HL-60 (cell line): ENCODE measurements at regions not wholly inside any gene's neighbourhood (a gene's known extent, or its start where the extent isn't known, plus 50 kb on each side); places are given as distances from the start of the nearest gene placed in this dataset.
A peak's percentile ranks its signal among the peaks of the same experiment; 100 is the strongest.

Source experiments
- DNase-seq, 2 experiments: peaks; one replicate each; pipeline ENCODE4 v3.0.0-alpha.2; 2010 to 2020; ENCODE audit warnings: low read depth in 1 of 2, low spot score in 1 of 2
- H3K27ac ChIP-seq: fragments of 250-450 bp; sonication (Bioruptor Pico); replicated peaks from 2 replicates; pipeline ENCODE4 v1.5.1; 2020; ENCODE audit warnings: mild to moderate bottlenecking, moderate library complexity
- H3K27me3 ChIP-seq: fragments of 250-450 bp; sonication (Bioruptor Pico); 2 replicates; pipeline ENCODE4 v1.5.1; 2021; ENCODE audit warnings: mild to moderate bottlenecking, moderate library complexity; ENCODE audit not compliant: insufficient read depth, poor library complexity, severe bottlenecking
- H3K4me3 ChIP-seq: replicated peaks from 2 replicates; pipeline ENCODE4 v1.5.1; 2011; ENCODE audit warnings: mild to moderate bottlenecking, control low read depth, low read length; ENCODE audit not compliant: insufficient read depth
- GABPA ChIP-seq: IDR thresholded peaks from 2 replicates; pipeline ENCODE4 v1.6.1; 2012; ENCODE audit warnings: low read depth
- POLR2AphosphoS5 ChIP-seq: IDR thresholded peaks from 2 replicates; pipeline ENCODE4 v1.6.1; 2012; ENCODE audit warnings: low read depth
- SPI1 ChIP-seq: IDR thresholded peaks from 2 replicates; pipeline ENCODE4 v1.6.1; 2012; ENCODE audit warnings: low read depth, mild to moderate bottlenecking, borderline replicate concordance
- TF ChIP-seq, protein P1 (sequence below): IDR thresholded peaks from 2 replicates; pipeline ENCODE4 v1.6.1; 2012; ENCODE audit warnings: low read depth; ENCODE audit not compliant: insufficient replicate concordance
- TF ChIP-seq, protein P2 (sequence below): IDR thresholded peaks from one replicate; pipeline ENCODE4 v1.5.1; 2011; ENCODE audit warnings: low read length, control low read depth, inconsistent platforms; ENCODE audit not compliant: insufficient read depth

DNA sequence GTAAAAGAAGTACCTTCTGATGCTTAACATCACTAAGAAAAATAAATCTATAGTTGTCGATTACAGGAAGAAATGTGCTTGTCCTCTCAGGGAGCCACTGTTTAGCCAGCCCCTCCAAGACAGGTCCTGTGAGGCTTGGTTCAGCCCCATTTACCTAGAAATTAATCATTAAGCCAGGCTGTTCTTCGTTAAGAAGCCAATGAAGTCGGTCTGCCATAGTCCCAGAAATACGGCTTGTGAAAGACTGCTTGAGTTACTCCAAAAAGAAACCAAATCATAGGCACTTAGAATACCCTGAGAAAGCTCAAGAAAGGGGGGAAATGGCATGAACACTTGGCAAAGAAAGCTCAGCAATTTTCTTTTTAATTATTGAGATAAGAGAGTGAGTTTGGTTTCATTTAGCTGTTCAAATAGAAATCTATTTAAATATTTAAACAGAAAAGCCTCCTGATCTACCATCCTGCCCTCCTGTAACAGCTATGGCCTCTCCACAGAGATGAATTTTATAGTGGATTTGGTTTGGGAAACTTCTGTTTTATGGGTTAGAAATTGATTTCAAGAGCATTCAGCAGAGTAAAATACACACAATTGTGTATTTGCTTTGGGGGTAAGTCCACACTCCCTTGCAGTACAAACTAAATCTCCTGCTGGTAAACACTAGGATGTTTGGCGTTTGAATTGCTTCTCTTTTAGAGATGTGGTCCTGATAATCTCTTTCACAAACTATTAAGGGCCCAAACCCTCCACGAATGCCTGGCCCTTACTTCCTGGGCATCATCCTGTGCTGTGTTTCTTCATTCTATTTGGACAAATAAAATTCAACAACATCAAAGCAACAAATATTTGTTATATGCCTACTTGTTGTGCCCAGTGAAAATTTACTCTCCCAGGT is 234.4 kb downstream of the SEC23A start:
- Histone ChIP-seq H3K4me3 (no peak overlapping the region), H3K27me3 (no peaks in the 10 kb centered on the region), H3K27ac (no peak overlapping the region)
- TF ChIP-seq, protein P1, sequence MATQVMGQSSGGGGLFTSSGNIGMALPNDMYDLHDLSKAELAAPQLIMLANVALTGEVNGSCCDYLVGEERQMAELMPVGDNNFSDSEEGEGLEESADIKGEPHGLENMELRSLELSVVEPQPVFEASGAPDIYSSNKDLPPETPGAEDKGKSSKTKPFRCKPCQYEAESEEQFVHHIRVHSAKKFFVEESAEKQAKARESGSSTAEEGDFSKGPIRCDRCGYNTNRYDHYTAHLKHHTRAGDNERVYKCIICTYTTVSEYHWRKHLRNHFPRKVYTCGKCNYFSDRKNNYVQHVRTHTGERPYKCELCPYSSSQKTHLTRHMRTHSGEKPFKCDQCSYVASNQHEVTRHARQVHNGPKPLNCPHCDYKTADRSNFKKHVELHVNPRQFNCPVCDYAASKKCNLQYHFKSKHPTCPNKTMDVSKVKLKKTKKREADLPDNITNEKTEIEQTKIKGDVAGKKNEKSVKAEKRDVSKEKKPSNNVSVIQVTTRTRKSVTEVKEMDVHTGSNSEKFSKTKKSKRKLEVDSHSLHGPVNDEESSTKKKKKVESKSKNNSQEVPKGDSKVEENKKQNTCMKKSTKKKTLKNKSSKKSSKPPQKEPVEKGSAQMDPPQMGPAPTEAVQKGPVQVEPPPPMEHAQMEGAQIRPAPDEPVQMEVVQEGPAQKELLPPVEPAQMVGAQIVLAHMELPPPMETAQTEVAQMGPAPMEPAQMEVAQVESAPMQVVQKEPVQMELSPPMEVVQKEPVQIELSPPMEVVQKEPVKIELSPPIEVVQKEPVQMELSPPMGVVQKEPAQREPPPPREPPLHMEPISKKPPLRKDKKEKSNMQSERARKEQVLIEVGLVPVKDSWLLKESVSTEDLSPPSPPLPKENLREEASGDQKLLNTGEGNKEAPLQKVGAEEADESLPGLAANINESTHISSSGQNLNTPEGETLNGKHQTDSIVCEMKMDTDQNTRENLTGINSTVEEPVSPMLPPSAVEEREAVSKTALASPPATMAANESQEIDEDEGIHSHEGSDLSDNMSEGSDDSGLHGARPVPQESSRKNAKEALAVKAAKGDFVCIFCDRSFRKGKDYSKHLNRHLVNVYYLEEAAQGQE: no peak
- TF ChIP-seq GABPA (no peak), POLR2AphosphoS5 (no peak), SPI1 (no peak)
- TF ChIP-seq, protein P2, sequence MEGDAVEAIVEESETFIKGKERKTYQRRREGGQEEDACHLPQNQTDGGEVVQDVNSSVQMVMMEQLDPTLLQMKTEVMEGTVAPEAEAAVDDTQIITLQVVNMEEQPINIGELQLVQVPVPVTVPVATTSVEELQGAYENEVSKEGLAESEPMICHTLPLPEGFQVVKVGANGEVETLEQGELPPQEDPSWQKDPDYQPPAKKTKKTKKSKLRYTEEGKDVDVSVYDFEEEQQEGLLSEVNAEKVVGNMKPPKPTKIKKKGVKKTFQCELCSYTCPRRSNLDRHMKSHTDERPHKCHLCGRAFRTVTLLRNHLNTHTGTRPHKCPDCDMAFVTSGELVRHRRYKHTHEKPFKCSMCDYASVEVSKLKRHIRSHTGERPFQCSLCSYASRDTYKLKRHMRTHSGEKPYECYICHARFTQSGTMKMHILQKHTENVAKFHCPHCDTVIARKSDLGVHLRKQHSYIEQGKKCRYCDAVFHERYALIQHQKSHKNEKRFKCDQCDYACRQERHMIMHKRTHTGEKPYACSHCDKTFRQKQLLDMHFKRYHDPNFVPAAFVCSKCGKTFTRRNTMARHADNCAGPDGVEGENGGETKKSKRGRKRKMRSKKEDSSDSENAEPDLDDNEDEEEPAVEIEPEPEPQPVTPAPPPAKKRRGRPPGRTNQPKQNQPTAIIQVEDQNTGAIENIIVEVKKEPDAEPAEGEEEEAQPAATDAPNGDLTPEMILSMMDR: no peak
- DNase-seq: no peak

DNA sequence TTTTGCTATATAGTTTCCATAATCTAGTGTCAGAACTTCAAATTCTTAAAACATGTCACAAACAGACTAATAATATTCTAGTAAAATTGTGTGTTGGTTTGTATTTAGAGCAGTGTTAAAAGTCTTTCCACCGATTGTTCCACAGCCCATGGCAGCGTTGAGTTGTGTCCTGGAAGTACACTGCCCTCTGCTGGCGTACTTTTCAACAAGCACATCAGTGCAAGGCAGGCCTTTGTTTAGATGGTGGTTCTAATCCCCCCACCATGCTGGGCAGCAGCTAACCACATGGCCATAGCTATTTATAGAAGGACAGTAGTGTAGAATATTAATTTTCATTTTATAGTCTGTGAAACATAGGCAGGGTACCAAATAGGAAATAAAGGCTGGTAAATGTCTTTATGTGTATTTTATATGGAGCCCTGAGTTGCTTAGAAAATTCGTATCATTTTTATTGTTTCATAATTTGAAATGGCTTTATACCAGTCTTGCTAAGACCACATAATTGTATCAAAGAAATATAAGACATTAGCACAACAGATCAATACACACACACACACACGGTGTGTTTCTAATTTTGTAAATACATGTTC is 235.4 kb downstream of the SEC23A start:
- H3K27ac ChIP-seq: no peak overlapping the region
- DNase-seq: peak; percentile 39 to 84
- H3K27me3 ChIP-seq: no peaks in the 10 kb centered on the region
- TF ChIP-seq SPI1: no peak
- no peak for TF ChIP-seq GABPA
- TF ChIP-seq, protein P2: peak; percentile 63
- H3K4me3 ChIP-seq: no peak overlapping the region

DNA sequence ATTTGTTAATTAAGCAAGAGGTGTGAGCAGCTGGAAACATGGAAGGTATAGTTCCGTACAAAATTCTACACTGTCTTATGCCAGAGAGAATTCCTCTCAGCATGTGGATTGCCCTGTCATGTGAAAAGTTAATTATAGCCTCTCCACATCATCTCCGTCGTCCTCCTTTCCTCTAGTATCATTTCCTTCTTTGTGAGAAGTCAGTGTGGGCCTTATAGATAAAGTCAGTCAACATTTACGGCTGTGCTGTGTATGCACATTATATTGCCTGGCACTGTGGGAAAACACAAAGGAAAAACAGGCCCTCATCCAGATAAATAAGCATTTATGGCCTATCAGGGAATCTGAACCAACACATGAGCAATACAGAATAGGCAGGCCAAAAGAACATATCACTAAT is 236.6 kb downstream of the SEC23A start:
- Histone ChIP-seq H3K4me3 (no peak overlapping the region), H3K27ac (no peak overlapping the region), H3K27me3 (no peaks in the 10 kb centered on the region)
- no peak for DNase-seq
- TF ChIP-seq, protein P2: no peak
- TF ChIP-seq, protein P1: no peak
- TF ChIP-seq GABPA: no peak
- no peak for TF ChIP-seq SPI1
- no peak for TF ChIP-seq POLR2AphosphoS5
